SU-DHL-6 (cell line): ENCODE measurements at regions not wholly inside any gene's neighbourhood (a gene's known extent, or its start where the extent isn't known, plus 50 kb on each side); places are given as distances from the start of the nearest gene placed in this dataset.

Experiments
- H2AFZ ChIP-seq: fragments of 200-600 bp; sonication (generic); 2 replicates; pipeline ENCODE4 v1.6.1; 2014; ENCODE audit warnings: low read depth, mild to moderate bottlenecking, moderate library complexity, mixed read lengths, antibody characterized with exemption, low read length; ENCODE audit not compliant: severe bottlenecking
- H3F3A ChIP-seq: fragments of 200-600 bp; shearing (Covaris generic); 2 replicates; pipeline ENCODE4 v1.6.0; 2016; ENCODE audit warnings: antibody characterized with exemption, mild to moderate bottlenecking; ENCODE audit not compliant: insufficient read depth
- H3K27ac ChIP-seq: fragments of 200-600 bp; sonication (generic); 2 replicates; pipeline ENCODE4 v1.5.1; 2016; ENCODE audit warnings: low read depth, mild to moderate bottlenecking, low read length, moderate library complexity, mixed read lengths
- H3K27me3 ChIP-seq: fragments of 200-600 bp; sonication (generic), shearing (Covaris generic); 2 replicates; pipeline ENCODE4 v1.6.0; 2014; ENCODE audit warnings: mild to moderate bottlenecking, low read length
- H3K36me3 ChIP-seq: fragments of 200-600 bp; sonication (generic); 2 replicates; pipeline ENCODE4 v1.6.1; 2014; ENCODE audit warnings: mild to moderate bottlenecking, low read length, mixed read lengths
- H3K4me2 ChIP-seq: fragments of 300-600, 200-600 bp; shearing (Covaris generic), sonication (generic); 2 replicates; pipeline ENCODE4 v1.6.0; 2014; ENCODE audit warnings: low read length, low read depth, mild to moderate bottlenecking; ENCODE audit not compliant: poor library complexity, severe bottlenecking
- H3K4me3 ChIP-seq: fragments of 200-600 bp; sonication (generic); 2 replicates; pipeline ENCODE4 v1.5.1; 2014; ENCODE audit warnings: antibody characterized with exemption, low read length, mild to moderate bottlenecking, mixed read lengths; ENCODE audit not compliant: insufficient read depth, poor library complexity, severe bottlenecking
- H3K79me2 ChIP-seq: fragments of 200-600 bp; sonication (generic); 2 replicates; pipeline ENCODE4 v1.6.1; 2014; ENCODE audit warnings: mild to moderate bottlenecking, low read length, moderate library complexity; ENCODE audit not compliant: insufficient read depth
- H3K9ac ChIP-seq: fragments of 200-600 bp; sonication (generic); 2 replicates; pipeline ENCODE4 v1.7.0; 2014; ENCODE audit warnings: mild to moderate bottlenecking, low read length
- H3K9me2 ChIP-seq: fragments of 200-600 bp; sonication (generic); replicated peaks from 2 replicates; pipeline ENCODE4 v1.6.1; 2014; ENCODE audit warnings: low read length; ENCODE audit not compliant: insufficient read depth
- H3K9me3 ChIP-seq: fragments of 200-600 bp; sonication (generic); 2 replicates; pipeline ENCODE4 v1.6.1; 2014; ENCODE audit warnings: low read length, mixed read lengths; ENCODE audit not compliant: insufficient read depth
- H4K20me1 ChIP-seq: fragments of 200-600 bp; sonication (generic); 2 replicates; pipeline ENCODE4 v1.6.1; 2014; ENCODE audit warnings: low read depth, mild to moderate bottlenecking, antibody characterized with exemption, low read length, moderate library complexity, mixed read lengths
- EZH2phosphoT487 ChIP-seq: fragments of 200-600 bp; sonication (generic), shearing (Covaris generic); conservative IDR thresholded peaks from 2 replicates; pipeline ENCODE4 v1.6.1; 2018; ENCODE audit warnings: mild to moderate bottlenecking, antibody characterized with exemption, low read length, moderate library complexity, mixed read lengths
- TF ChIP-seq, protein P1 (sequence below): fragments of 200-600 bp; sonication (generic); IDR thresholded peaks from one replicate; pipeline ENCODE4 v1.5.1; 2017; ENCODE audit warnings: antibody characterized with exemption, mild to moderate bottlenecking, low read length, moderate library complexity; ENCODE audit not compliant: insufficient read depth, poor library complexity, severe bottlenecking

DNA sequence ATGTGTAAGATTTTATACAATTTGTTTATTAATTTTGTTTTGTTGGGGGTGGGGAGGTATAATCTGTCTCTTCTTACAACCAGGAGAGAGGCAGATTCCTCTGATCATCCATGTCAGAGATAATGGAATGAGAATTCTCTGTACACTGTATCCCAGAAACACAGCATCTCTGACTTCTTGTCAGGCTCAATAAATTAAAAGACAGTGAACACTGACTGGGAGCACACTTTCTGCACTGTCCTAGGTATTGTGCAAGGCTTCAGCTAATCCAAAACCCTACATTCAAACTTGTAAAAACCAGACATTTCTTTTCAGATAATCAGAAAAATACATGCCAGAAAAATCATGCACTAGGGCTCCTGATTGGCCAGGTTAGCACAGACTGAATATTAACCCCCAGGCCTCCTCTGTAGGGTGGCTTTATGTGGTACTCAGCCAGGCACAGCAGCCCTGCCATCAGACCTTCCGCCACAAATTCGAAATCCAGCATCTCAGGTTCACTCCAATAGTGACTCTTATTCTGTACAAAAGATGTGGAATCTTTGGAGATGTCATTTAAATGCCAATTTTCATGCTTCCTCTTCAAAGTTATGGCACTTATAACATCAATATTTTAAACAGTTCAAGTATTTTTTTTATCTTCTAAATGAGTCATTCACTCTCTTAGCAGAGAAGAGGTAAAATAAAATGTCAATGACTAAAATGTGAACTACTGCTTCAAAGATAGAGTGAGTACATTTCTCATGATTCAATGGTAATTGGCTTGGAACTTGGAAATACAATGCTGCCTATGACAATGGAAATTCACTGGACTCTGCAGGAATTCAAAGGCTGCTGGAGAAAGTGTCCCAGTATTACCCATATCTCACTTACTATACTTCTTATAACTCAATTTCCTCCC, 211.5 kb downstream of the KLF12 start:
- H3K4me3 ChIP-seq: no peak overlapping the region
- no peaks in the 10 kb centered on the region for H3K36me3 ChIP-seq
- no peaks in the 10 kb centered on the region for H3K9me2 ChIP-seq
- H3K9ac ChIP-seq: no peak overlapping the region
- no peaks in the 10 kb centered on the region for H4K20me1 ChIP-seq
- no peak overlapping the region for H2AFZ ChIP-seq
- H3K79me2 ChIP-seq: no peaks in the 10 kb centered on the region
- H3K9me3 ChIP-seq: no peaks in the 10 kb centered on the region
- no peak overlapping the region for H3K4me2 ChIP-seq
- H3F3A ChIP-seq: no peaks in the 10 kb centered on the region
- H3K27ac ChIP-seq: no peak overlapping the region
- TF ChIP-seq, protein P1, sequence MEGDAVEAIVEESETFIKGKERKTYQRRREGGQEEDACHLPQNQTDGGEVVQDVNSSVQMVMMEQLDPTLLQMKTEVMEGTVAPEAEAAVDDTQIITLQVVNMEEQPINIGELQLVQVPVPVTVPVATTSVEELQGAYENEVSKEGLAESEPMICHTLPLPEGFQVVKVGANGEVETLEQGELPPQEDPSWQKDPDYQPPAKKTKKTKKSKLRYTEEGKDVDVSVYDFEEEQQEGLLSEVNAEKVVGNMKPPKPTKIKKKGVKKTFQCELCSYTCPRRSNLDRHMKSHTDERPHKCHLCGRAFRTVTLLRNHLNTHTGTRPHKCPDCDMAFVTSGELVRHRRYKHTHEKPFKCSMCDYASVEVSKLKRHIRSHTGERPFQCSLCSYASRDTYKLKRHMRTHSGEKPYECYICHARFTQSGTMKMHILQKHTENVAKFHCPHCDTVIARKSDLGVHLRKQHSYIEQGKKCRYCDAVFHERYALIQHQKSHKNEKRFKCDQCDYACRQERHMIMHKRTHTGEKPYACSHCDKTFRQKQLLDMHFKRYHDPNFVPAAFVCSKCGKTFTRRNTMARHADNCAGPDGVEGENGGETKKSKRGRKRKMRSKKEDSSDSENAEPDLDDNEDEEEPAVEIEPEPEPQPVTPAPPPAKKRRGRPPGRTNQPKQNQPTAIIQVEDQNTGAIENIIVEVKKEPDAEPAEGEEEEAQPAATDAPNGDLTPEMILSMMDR: no peak
- TF ChIP-seq EZH2phosphoT487: no peak
- no peaks in the 10 kb centered on the region for H3K27me3 ChIP-seq

- TF ChIP-seq EZH2phosphoT487: no peak
- TF ChIP-seq, protein P1: no peak
- no peak overlapping the region for H2AFZ ChIP-seq
- H3K4me2 ChIP-seq: no peak overlapping the region
- no peak overlapping the region for H3K4me3 ChIP-seq
- H3K27ac ChIP-seq: no peak overlapping the region
- no peaks in the 10 kb centered on the region for H3K36me3 ChIP-seq
- H4K20me1 ChIP-seq: no peaks in the 10 kb centered on the region
- H3K27me3 ChIP-seq: no peaks in the 10 kb centered on the region
- H3F3A ChIP-seq: no peaks in the 10 kb centered on the region
- H3K79me2 ChIP-seq: no peaks in the 10 kb centered on the region
- H3K9me2 ChIP-seq: no peaks in the 10 kb centered on the region
- no peak overlapping the region for H3K9ac ChIP-seq
- no peaks in the 10 kb centered on the region for H3K9me3 ChIP-seq
These were observed 215.5 kb downstream of the KLF12 start for GRCh38 chr13:73918691-73919090.

- no peaks in the 10 kb centered on the region for H3K36me3 ChIP-seq
- no peaks in the 10 kb centered on the region for H3K9me3 ChIP-seq
- H3K9ac ChIP-seq: no peak overlapping the region
- H3F3A ChIP-seq: no peaks in the 10 kb centered on the region
- H3K79me2 ChIP-seq: no peaks in the 10 kb centered on the region
- H3K4me2 ChIP-seq: no peak overlapping the region
- no peaks in the 10 kb centered on the region for H3K27me3 ChIP-seq
- TF ChIP-seq, protein P1: no peak
- TF ChIP-seq EZH2phosphoT487: no peak
- no peak overlapping the region for H3K27ac ChIP-seq
- no peaks in the 10 kb centered on the region for H3K9me2 ChIP-seq
- no peak overlapping the region for H2AFZ ChIP-seq
- H3K4me3 ChIP-seq: no peak overlapping the region
- no peaks in the 10 kb centered on the region for H4K20me1 ChIP-seq
These were observed 220.3 kb downstream of the KLF12 start for GRCh38 chr13:73913751-73914518.
